ENCODE measurements at regions not wholly inside any gene's neighbourhood (a gene's known extent, or its start where the extent isn't known, plus 50 kb on each side); places are given as distances from the start of the nearest gene placed in this dataset.

DNA sequence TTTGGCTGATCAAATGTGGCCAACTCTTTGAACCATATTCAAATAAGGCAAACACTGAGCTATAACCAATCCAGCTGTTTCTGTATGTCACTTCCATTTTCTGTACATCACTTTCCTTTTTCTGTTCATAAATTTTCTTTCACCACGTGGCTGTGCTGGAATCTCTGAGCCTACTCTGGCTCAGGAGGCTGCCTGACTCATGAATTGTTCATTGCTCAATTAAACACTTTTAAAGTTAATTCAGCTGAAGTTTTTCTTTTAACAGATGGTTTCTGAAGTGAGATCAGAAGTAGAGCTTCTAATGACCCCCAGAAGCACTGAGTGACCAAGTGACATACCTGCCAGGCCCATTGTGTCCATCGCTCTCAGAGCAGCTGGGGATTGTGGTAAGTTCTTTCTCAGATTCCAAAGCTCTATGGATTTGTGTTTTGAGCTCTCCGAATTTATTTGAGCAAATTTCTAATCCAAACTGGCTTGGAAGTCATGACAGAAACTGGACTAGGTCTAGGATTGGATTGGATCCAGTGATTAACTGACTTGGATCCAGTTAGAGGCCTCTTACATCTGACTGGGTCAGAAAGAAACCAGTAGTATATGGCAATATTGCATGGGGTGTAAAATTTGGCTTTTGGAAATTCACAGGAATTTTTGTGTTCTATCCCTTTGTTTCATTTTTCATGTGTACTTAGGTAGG is 121.2 kb upstream of the BANK1 start:
- no peak for DNase-seq (ENCODE audit: low read depth, low spot score)
- no peak for TF ChIP-seq POLR2AphosphoS5 (IDR thresholded peaks at IDR 0.05; ENCODE audit: low read depth, low read length)
- TF ChIP-seq, protein P1, sequence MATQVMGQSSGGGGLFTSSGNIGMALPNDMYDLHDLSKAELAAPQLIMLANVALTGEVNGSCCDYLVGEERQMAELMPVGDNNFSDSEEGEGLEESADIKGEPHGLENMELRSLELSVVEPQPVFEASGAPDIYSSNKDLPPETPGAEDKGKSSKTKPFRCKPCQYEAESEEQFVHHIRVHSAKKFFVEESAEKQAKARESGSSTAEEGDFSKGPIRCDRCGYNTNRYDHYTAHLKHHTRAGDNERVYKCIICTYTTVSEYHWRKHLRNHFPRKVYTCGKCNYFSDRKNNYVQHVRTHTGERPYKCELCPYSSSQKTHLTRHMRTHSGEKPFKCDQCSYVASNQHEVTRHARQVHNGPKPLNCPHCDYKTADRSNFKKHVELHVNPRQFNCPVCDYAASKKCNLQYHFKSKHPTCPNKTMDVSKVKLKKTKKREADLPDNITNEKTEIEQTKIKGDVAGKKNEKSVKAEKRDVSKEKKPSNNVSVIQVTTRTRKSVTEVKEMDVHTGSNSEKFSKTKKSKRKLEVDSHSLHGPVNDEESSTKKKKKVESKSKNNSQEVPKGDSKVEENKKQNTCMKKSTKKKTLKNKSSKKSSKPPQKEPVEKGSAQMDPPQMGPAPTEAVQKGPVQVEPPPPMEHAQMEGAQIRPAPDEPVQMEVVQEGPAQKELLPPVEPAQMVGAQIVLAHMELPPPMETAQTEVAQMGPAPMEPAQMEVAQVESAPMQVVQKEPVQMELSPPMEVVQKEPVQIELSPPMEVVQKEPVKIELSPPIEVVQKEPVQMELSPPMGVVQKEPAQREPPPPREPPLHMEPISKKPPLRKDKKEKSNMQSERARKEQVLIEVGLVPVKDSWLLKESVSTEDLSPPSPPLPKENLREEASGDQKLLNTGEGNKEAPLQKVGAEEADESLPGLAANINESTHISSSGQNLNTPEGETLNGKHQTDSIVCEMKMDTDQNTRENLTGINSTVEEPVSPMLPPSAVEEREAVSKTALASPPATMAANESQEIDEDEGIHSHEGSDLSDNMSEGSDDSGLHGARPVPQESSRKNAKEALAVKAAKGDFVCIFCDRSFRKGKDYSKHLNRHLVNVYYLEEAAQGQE (IDR thresholded peaks at IDR 0.05; ENCODE audit: insufficient read depth in 1 of 2, low read depth in 2 of 2, low read length in 1 of 2), result no peak
- no peak for TF ChIP-seq TCF7L2 (IDR thresholded peaks at IDR 0.05; ENCODE audit: low read depth, low read length)
- TF ChIP-seq, protein P2, sequence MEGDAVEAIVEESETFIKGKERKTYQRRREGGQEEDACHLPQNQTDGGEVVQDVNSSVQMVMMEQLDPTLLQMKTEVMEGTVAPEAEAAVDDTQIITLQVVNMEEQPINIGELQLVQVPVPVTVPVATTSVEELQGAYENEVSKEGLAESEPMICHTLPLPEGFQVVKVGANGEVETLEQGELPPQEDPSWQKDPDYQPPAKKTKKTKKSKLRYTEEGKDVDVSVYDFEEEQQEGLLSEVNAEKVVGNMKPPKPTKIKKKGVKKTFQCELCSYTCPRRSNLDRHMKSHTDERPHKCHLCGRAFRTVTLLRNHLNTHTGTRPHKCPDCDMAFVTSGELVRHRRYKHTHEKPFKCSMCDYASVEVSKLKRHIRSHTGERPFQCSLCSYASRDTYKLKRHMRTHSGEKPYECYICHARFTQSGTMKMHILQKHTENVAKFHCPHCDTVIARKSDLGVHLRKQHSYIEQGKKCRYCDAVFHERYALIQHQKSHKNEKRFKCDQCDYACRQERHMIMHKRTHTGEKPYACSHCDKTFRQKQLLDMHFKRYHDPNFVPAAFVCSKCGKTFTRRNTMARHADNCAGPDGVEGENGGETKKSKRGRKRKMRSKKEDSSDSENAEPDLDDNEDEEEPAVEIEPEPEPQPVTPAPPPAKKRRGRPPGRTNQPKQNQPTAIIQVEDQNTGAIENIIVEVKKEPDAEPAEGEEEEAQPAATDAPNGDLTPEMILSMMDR (IDR thresholded peaks at IDR 0.05), result no peak
- no peak for TF ChIP-seq SIN3A (IDR thresholded peaks at IDR 0.05; ENCODE audit: borderline replicate concordance, insufficient read depth, low read depth, low read length)
- H3K27ac ChIP-seq (ENCODE audit: low read length), result no peak overlapping the region
- H3K27me3 ChIP-seq (ENCODE audit: control insufficient read depth, insufficient read depth, low read length), result no peaks in the 10 kb centered on the region
- no peaks in the 10 kb centered on the region; the same call in 1 of the 2 replicates for H3K36me3 ChIP-seq (ENCODE audit: control insufficient read depth, insufficient read depth, low read length)
- in situ Hi-C loops (cut with HindIII; ENCODE audit: low pct_unique_long_range_greater_than_20kb, low sequenced_read_pairs) (no loop called here), intact Hi-C loops (cut with micrococcal nuclease; ENCODE audit: unreplicated experiment) (no loop called here)
- POLR2A ChIA-PET, result interaction anchor here (0.6 kb wide), 1 partner anchor 192 kb away, joined by 3 read pairs; no protein-coding TSS in a partner anchor
- no peaks in the 10 kb centered on the region for H3K9me3 ChIP-seq (ENCODE audit: control insufficient read depth, insufficient read depth, low read depth, low read length)
- ATAC-seq, result no peak
- H3K4me1 ChIP-seq (ENCODE audit: control insufficient read depth, insufficient read depth, low read length), result no peaks in the 10 kb centered on the region
- CTCF ChIA-PET, result no interaction called here
- BruUV-seq (replicated peaks), result no TSS peak
- no peak overlapping the region for H3K4me3 ChIP-seq (ENCODE audit: low read depth in 2 of 2, low read length in 2 of 2)

DNA sequence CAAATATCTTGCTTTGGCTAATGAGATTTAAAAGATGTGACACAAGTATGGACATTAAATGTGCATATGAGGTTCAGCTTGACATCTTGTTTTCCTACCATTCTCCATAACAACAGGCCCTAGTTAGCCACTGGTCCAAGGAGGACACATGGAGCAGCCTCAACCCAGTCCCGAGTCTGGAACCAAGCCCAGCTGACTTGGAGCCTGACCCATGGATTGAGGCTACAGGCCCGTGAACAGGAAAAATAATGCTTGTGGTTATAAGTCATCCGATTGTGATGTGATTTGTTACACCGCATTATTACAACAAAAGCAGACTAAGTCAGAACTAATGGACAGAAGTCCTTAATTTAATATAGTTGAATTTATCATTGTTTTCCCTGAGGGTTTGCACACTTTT is 123.2 kb upstream of the BANK1 start:
- ChIA-PET CTCF (no interaction called here), POLR2A (no interaction called here)
- Histone ChIP-seq H3K4me3 (ENCODE audit: low read depth in 2 of 2, low read length in 2 of 2) (no peak overlapping the region), H3K36me3 (ENCODE audit: control insufficient read depth, insufficient read depth, low read length) (no peaks in the 10 kb centered on the region; the same call in 1 of the 2 replicates), H3K27me3 (ENCODE audit: control insufficient read depth, insufficient read depth, low read length) (no peaks in the 10 kb centered on the region), H3K27ac (ENCODE audit: low read length) (no peak overlapping the region), H3K9me3 (ENCODE audit: control insufficient read depth, insufficient read depth, low read depth, low read length) (no peaks in the 10 kb centered on the region), H3K4me1 (ENCODE audit: control insufficient read depth, insufficient read depth, low read length) (no peaks in the 10 kb centered on the region)
- TF ChIP-seq, protein P2 (IDR thresholded peaks at IDR 0.05), result no peak
- no peak for TF ChIP-seq POLR2AphosphoS5 (IDR thresholded peaks at IDR 0.05; ENCODE audit: low read depth, low read length)
- TF ChIP-seq, protein P1 (IDR thresholded peaks at IDR 0.05; ENCODE audit: insufficient read depth in 1 of 2, low read depth in 2 of 2, low read length in 1 of 2), result no peak
- no peak for TF ChIP-seq TCF7L2 (IDR thresholded peaks at IDR 0.05; ENCODE audit: low read depth, low read length)
- no peak for TF ChIP-seq SIN3A (IDR thresholded peaks at IDR 0.05; ENCODE audit: borderline replicate concordance, insufficient read depth, low read depth, low read length)
- no TSS peak for BruUV-seq (replicated peaks)
- intact Hi-C loops (cut with micrococcal nuclease; ENCODE audit: unreplicated experiment) (no loop called here), in situ Hi-C loops (cut with HindIII; ENCODE audit: low pct_unique_long_range_greater_than_20kb, low sequenced_read_pairs) (no loop called here)
- ATAC-seq (no peak), DNase-seq (ENCODE audit: low read depth, low spot score) (no peak)
